ENCODE measurements at regions not wholly inside any gene's neighbourhood (a gene's known extent, or its start where the extent isn't known, plus 50 kb on each side); places are given as distances from the start of the nearest gene placed in this dataset.
A peak's percentile ranks its signal among the peaks of the same experiment; 100 is the strongest.

- Histone ChIP-seq H3K9me3 (no peaks in the 10 kb centered on the region), H3K27me3 (ENCODE audit: insufficient read depth) (no peaks in the 10 kb centered on the region), H3K36me3 (replicated peaks in 1 of 2; ENCODE audit: control insufficient read depth in 1 of 2, insufficient read depth in 2 of 2, low read length in 1 of 2) (no peaks in the 10 kb centered on the region), H3K4me1 (ENCODE audit: control insufficient read depth in 1 of 2, insufficient read depth in 2 of 2, low read depth in 1 of 2, low read length in 1 of 2) (peaks cover 0 to 21% of the 10 kb centered on the region in 2 experiments; a peak in 3 of 4 replicates), H4K20me1 (ENCODE audit: insufficient read depth) (no peaks in the 10 kb centered on the region), H3F3A (replicated peaks; ENCODE audit: insufficient read depth) (peaks cover 15% of the 10 kb centered on the region), H3K4me3 (ENCODE audit: low read depth in 2 of 2, low read length in 1 of 2) (no peak overlapping the region), H3K4me2 (peak overlapping the region; percentile 46; the same call in 1 of the 2 replicates), H3K9me2 (no peaks in the 10 kb centered on the region), H3K79me2 (ENCODE audit: insufficient read depth) (no peaks in the 10 kb centered on the region), H3K9ac (no peak overlapping the region), H2AFZ (ENCODE audit: low read depth) (peak overlapping the region; percentile 55; the same call in 1 of the 2 replicates), H3K27ac (ENCODE audit: low read depth in 2 of 2, low read length in 1 of 2) (peak overlapping the region in 1 of 2 experiments; percentile 53; a peak in 3 of 4 replicates)
- TF ChIP-seq JUND (IDR thresholded peaks at IDR 0.05) (0 out of 2 replicates have a peak, but pooled peaks have one; percentile 3), PBX3 (IDR thresholded peaks at IDR 0.05) (peak; percentile 63), NFIC (IDR thresholded peaks at IDR 0.05; ENCODE audit: borderline replicate concordance) (peak; percentile 55; the same call in 1 of the 2 replicates), NRF1 (IDR thresholded peaks at IDR 0.05; ENCODE audit: low read depth, low read length) (no peak), ELF1 (IDR thresholded peaks at IDR 0.05) (peak; percentile 30; the same call in 1 of the 2 replicates), TCF12 (IDR thresholded peaks at IDR 0.05) (peak; percentile 65)
- no peak for DNase-seq
- ChIA-PET POLR2A (no interaction called here), CTCF (interaction anchor here (0.9 kb wide), 1 partner anchor 671 kb away, joined by 3 read pairs; no protein-coding TSS in a partner anchor)
- 39% methylated on average over 4 of the region's 4 CpGs for WGBS (ENCODE audit: low lambda C conversion rate)
Observed at GRCh38 chr5:123696921-123697341, 185.0 kb downstream of the CSNK1G3 start.

GRCh38 chr5:123690821-123691220, 178.8 kb downstream of the CSNK1G3 start:
- no peak overlapping the region for H3K4me3 ChIP-seq (ENCODE audit: low read depth in 2 of 2, low read length in 1 of 2)
- no peaks in the 10 kb centered on the region for H4K20me1 ChIP-seq (ENCODE audit: insufficient read depth)
- no peak for TF ChIP-seq RFX5 (IDR thresholded peaks at IDR 0.05; ENCODE audit: low read length)
- TF ChIP-seq PBX3 (IDR thresholded peaks at IDR 0.05): no peak
- TF ChIP-seq, protein P1, sequence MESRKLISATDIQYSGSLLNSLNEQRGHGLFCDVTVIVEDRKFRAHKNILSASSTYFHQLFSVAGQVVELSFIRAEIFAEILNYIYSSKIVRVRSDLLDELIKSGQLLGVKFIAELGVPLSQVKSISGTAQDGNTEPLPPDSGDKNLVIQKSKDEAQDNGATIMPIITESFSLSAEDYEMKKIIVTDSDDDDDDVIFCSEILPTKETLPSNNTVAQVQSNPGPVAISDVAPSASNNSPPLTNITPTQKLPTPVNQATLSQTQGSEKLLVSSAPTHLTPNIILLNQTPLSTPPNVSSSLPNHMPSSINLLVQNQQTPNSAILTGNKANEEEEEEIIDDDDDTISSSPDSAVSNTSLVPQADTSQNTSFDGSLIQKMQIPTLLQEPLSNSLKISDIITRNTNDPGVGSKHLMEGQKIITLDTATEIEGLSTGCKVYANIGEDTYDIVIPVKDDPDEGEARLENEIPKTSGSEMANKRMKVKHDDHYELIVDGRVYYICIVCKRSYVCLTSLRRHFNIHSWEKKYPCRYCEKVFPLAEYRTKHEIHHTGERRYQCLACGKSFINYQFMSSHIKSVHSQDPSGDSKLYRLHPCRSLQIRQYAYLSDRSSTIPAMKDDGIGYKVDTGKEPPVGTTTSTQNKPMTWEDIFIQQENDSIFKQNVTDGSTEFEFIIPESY (IDR thresholded peaks at IDR 0.05; ENCODE audit: borderline replicate concordance, low read depth): no peak
- TF ChIP-seq CTCF (IDR thresholded peaks at IDR 0.05): no peak
- TF ChIP-seq MXI1 (IDR thresholded peaks at IDR 0.05; ENCODE audit: low read depth, low read length): no peak
- TF ChIP-seq GABPA (IDR thresholded peaks at IDR 0.05; ENCODE audit: low read depth): no peak
- TF ChIP-seq IRF3 (IDR thresholded peaks at IDR 0.05; ENCODE audit: low read depth, low read length): no peak
- TF ChIP-seq USF1 (IDR thresholded peaks at IDR 0.05; ENCODE audit: borderline replicate concordance, low read depth): no peak
- TF ChIP-seq MEF2A (IDR thresholded peaks at IDR 0.05; ENCODE audit: borderline replicate concordance, low read depth): no peak
- no peak for TF ChIP-seq GATA2 (CRISPR knock-in tag; IDR thresholded peaks at IDR 0.05)
- no peak for TF ChIP-seq NFIC (IDR thresholded peaks at IDR 0.05; ENCODE audit: borderline replicate concordance)
- H3K36me3 ChIP-seq (replicated peaks in 1 of 2; ENCODE audit: control insufficient read depth in 1 of 2, insufficient read depth in 2 of 2, low read length in 1 of 2): no peaks in the 10 kb centered on the region
- H3K9me3 ChIP-seq: no peaks in the 10 kb centered on the region
- ChIA-PET CTCF (no interaction called here), POLR2A (no interaction called here)
- H3K79me2 ChIP-seq (ENCODE audit: insufficient read depth): no peaks in the 10 kb centered on the region
- H3K9ac ChIP-seq: no peak overlapping the region
- H3K9me2 ChIP-seq: no peaks in the 10 kb centered on the region
- DNase-seq: no peak
- H3K27me3 ChIP-seq (ENCODE audit: insufficient read depth): no peaks in the 10 kb centered on the region
- H2AFZ ChIP-seq (ENCODE audit: low read depth): no peak overlapping the region
- no peaks in the 10 kb centered on the region for H3K4me1 ChIP-seq (ENCODE audit: control insufficient read depth in 1 of 2, insufficient read depth in 2 of 2, low read depth in 1 of 2, low read length in 1 of 2)
- H3K27ac ChIP-seq (ENCODE audit: low read depth in 2 of 2, low read length in 1 of 2): no peak overlapping the region
- no peaks in the 10 kb centered on the region for H3F3A ChIP-seq (replicated peaks; ENCODE audit: insufficient read depth)
- H3K4me2 ChIP-seq: no peak overlapping the region

Measured in SK-N-SH (cell line).